Mesendoderm (in vitro differentiated cells): ENCODE measurements at regions not wholly inside any gene's neighbourhood (a gene's known extent, or its start where the extent isn't known, plus 50 kb on each side); places are given as distances from the start of the nearest gene placed in this dataset.

ENCODE experiments used
- DNase-seq: peaks from one replicate; pipeline ENCODE4 v3.0.0; 2013
- H2AK5ac ChIP-seq: 2 replicates; pipeline ENCODE4 v1.6.1; 2013; ENCODE audit warnings: low read length, inconsistent platforms
- H2BK120ac ChIP-seq: 2 replicates; pipeline ENCODE4 v1.6.1; 2013; ENCODE audit warnings: low read depth, mild to moderate bottlenecking, low read length, moderate library complexity, mixed read lengths
- H2BK15ac ChIP-seq: replicated peaks from 2 replicates; pipeline ENCODE4 v1.6.1; 2013; ENCODE audit warnings: low read depth, mild to moderate bottlenecking, moderate library complexity
- H2BK5ac ChIP-seq: 2 replicates; pipeline ENCODE4 v1.6.1; 2013; ENCODE audit warnings: low read length, inconsistent platforms
- H3K18ac ChIP-seq: 2 replicates; pipeline ENCODE4 v1.6.1; 2013; ENCODE audit warnings: mild to moderate bottlenecking, low read length, mixed read lengths
- H3K23ac ChIP-seq: one replicate; pipeline ENCODE4 v1.6.1; 2013; ENCODE audit warnings: low read length
- H3K27ac ChIP-seq: 2 replicates; pipeline ENCODE4 v1.5.1; 2013; ENCODE audit warnings: low read depth, mild to moderate bottlenecking, inconsistent platforms, low read length, moderate library complexity
- H3K27me3 ChIP-seq: 2 replicates; pipeline ENCODE4 v1.6.1; 2013; ENCODE audit warnings: low read length, control low read depth, mild to moderate bottlenecking, inconsistent platforms; ENCODE audit not compliant: insufficient read depth, poor library complexity
- H3K36me3 ChIP-seq: 2 replicates; pipeline ENCODE4 v1.6.1; 2013; ENCODE audit warnings: low read length, inconsistent platforms; ENCODE audit not compliant: control insufficient read depth, insufficient read depth
- H3K4ac ChIP-seq: one replicate; pipeline ENCODE4 v1.6.1; 2013; ENCODE audit warnings: low read depth, mild to moderate bottlenecking, low read length, moderate library complexity
- H3K4me1 ChIP-seq: 2 replicates; pipeline ENCODE4 v1.6.1; 2013; ENCODE audit warnings: low read depth, low read length, inconsistent platforms; ENCODE audit not compliant: control insufficient read depth
- H3K4me2 ChIP-seq: 2 replicates; pipeline ENCODE4 v1.6.1; 2013; ENCODE audit warnings: low read length
- H3K4me3 ChIP-seq: 2 replicates; pipeline ENCODE4 v1.5.1; 2013; ENCODE audit warnings: mild to moderate bottlenecking, low read length
- H3K56ac ChIP-seq: one replicate; pipeline ENCODE4 v1.6.1; 2013; ENCODE audit warnings: low read length
- H3K79me1 ChIP-seq: 2 replicates; pipeline ENCODE4 v1.6.1; 2013; ENCODE audit warnings: low read length, inconsistent platforms
- H3K79me2 ChIP-seq: 2 replicates; pipeline ENCODE4 v1.6.1; 2013; ENCODE audit warnings: mild to moderate bottlenecking, low read length; ENCODE audit not compliant: control insufficient read depth, insufficient read depth
- H3K9ac ChIP-seq: 2 replicates; pipeline ENCODE4 v1.6.1; 2013; ENCODE audit warnings: low read length, inconsistent platforms
- H4K5ac ChIP-seq: one replicate; pipeline ENCODE4 v1.6.1; 2013; ENCODE audit warnings: low read length
- H4K8ac ChIP-seq: one replicate; pipeline ENCODE4 v1.6.1; 2013; ENCODE audit warnings: low read depth, mild to moderate bottlenecking, control low read depth, low read length, moderate library complexity
- whole genome bisulfite sequencing: extraction: QIAGEN DNeasy Blood & Tissue Kit; methylation state at CpG from one replicate; pipeline ENCODE4 v1.1.7; 2013; ENCODE audit warnings: low lambda C conversion rate, missing lambda C conversion rate; ENCODE audit not compliant: insufficient coverage; ENCODE audit errors: extremely low coverage; 5-methylcytosine and 5-hydroxymethylcytosine counted together

- Histone ChIP-seq H3K36me3 (no peaks in the 10 kb centered on the region), H3K4ac (no peak overlapping the region), H3K27ac (no peak overlapping the region), H3K4me1 (no peaks in the 10 kb centered on the region), H2AK5ac (no peak overlapping the region), H2BK15ac (no peak overlapping the region), H3K27me3 (no peaks in the 10 kb centered on the region), H4K8ac (no peak overlapping the region), H3K79me1 (no peaks in the 10 kb centered on the region), H3K79me2 (no peaks in the 10 kb centered on the region), H3K4me3 (no peak overlapping the region), H3K23ac (no peak overlapping the region), H3K18ac (no peak overlapping the region), H3K4me2 (no peak overlapping the region), H2BK5ac (no peak overlapping the region), H2BK120ac (no peak overlapping the region), H4K5ac (no peak overlapping the region), H3K56ac (no peak overlapping the region), H3K9ac (no peak overlapping the region)
- no CpG with 5 or more reads among the region's 8 CpGs for WGBS
- peak; percentile 28 for DNase-seq
Observed at GRCh38 chr1:8145545-8146202, 119.6 kb upstream of the ERRFI1 start.

- H3K4me3 ChIP-seq: no peak overlapping the region
- H3K9ac ChIP-seq: no peak overlapping the region
- no peak overlapping the region for H3K18ac ChIP-seq
- no peaks in the 10 kb centered on the region for H3K79me1 ChIP-seq
- no peaks in the 10 kb centered on the region for H3K36me3 ChIP-seq
- no peak overlapping the region for H4K8ac ChIP-seq
- H3K4me2 ChIP-seq: no peak overlapping the region
- H2BK120ac ChIP-seq: no peak overlapping the region
- H3K23ac ChIP-seq: no peak overlapping the region
- no peak for DNase-seq
- H3K27ac ChIP-seq: no peak overlapping the region
- H3K27me3 ChIP-seq: no peaks in the 10 kb centered on the region
- no CpG with 5 or more reads among the region's 13 CpGs for WGBS
- H3K4me1 ChIP-seq: no peaks in the 10 kb centered on the region
- no peak overlapping the region for H2BK15ac ChIP-seq
- no peak overlapping the region for H2BK5ac ChIP-seq
- H4K5ac ChIP-seq: no peak overlapping the region
- H3K79me2 ChIP-seq: no peaks in the 10 kb centered on the region
- H3K4ac ChIP-seq: no peak overlapping the region
- H2AK5ac ChIP-seq: no peak overlapping the region
- H3K56ac ChIP-seq: no peak overlapping the region
Observed at GRCh38 chr1:8144323-8144722, 118.2 kb upstream of the ERRFI1 start.

DNA sequence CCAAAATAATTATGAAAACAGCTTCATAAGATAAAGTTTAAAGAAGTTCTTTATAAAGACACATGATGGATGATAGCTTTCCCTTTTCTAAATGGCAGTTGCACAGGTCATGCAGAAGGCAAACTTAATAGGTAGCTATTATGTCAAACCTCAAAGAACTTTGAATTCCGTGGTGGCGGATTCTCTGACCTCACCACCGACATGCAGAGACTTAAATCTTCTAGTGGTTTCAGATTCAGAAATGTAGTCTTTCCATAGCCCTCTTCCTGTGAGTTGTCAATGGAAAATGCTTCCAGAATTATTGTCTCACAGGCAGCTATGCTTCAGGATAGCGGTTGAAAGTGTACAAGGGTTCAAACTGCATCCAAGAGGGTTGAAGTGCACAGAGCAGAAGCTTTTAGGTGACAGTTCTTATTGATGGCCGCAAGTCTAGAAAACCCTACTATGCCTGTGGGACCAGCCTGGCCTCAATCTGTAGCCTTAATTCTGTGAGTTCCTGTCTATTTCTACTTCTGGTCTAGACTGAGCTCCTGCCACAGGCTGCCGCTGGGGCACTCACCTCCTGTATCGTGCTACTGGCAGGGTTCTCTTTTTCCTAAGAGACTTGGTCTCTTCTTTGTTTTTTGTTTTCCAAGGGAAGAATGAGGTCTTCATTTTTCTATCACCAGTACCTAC lies 117.0 kb upstream of the ERRFI1 start:
- no peak for DNase-seq
- Histone ChIP-seq H3K27ac (no peak overlapping the region), H4K8ac (no peak overlapping the region)

DNA sequence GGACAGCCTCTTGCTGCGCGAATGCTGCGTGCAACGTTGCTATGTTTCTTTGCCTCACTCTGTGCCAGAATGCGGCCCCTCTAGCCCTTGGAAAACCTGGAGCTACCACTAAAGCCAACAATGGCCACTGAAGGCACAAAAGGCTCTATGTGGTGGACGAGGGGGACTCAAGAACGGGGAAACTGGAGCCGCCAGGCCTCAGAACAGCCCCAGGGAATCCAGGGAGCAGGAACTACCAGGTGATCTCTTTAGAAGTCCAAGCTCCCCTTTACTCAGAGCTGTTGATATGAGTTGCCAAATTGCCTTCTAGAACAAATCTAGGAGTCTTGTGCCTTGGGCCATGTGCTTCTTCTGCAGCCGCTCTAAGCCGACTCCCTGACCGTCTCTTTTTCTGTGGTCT lies 113.8 kb upstream of the ERRFI1 start:
- DNase-seq: no peak
- no peaks in the 10 kb centered on the region for H3K79me2 ChIP-seq
- H3K18ac ChIP-seq: no peak overlapping the region
- H3K79me1 ChIP-seq: no peaks in the 10 kb centered on the region
- no peak overlapping the region for H4K5ac ChIP-seq
- no peak overlapping the region for H2BK120ac ChIP-seq
- no peak overlapping the region for H3K27ac ChIP-seq
- no peak overlapping the region for H3K4me3 ChIP-seq
- H2AK5ac ChIP-seq: no peak overlapping the region
- no CpG with 5 or more reads among the region's 11 CpGs for WGBS
- H3K4me1 ChIP-seq: no peaks in the 10 kb centered on the region
- H3K23ac ChIP-seq: no peak overlapping the region
- no peak overlapping the region for H2BK15ac ChIP-seq
- H3K4me2 ChIP-seq: no peak overlapping the region
- H4K8ac ChIP-seq: no peak overlapping the region
- H3K56ac ChIP-seq: no peak overlapping the region
- H2BK5ac ChIP-seq: no peak overlapping the region
- H3K27me3 ChIP-seq: no peaks in the 10 kb centered on the region
- no peak overlapping the region for H3K9ac ChIP-seq
- no peak overlapping the region for H3K4ac ChIP-seq
- H3K36me3 ChIP-seq: no peaks in the 10 kb centered on the region

More for the DNA sequence above, 117.0 kb upstream of the ERRFI1 start:
- Histone ChIP-seq H3K4me3 (no peak overlapping the region), H3K27me3 (no peaks in the 10 kb centered on the region), H3K4ac (no peak overlapping the region), H3K79me2 (no peaks in the 10 kb centered on the region), H3K4me1 (no peaks in the 10 kb centered on the region), H3K9ac (no peak overlapping the region), H3K56ac (no peak overlapping the region), H2AK5ac (no peak overlapping the region), H3K79me1 (no peaks in the 10 kb centered on the region), H3K23ac (no peak overlapping the region), H4K5ac (no peak overlapping the region), H2BK5ac (no peak overlapping the region), H3K18ac (no peak overlapping the region), H2BK15ac (no peak overlapping the region), H3K4me2 (no peak overlapping the region), H2BK120ac (no peak overlapping the region), H3K36me3 (no peaks in the 10 kb centered on the region)
- no CpG with 5 or more reads among the region's 7 CpGs for whole genome bisulfite sequencing

DNA sequence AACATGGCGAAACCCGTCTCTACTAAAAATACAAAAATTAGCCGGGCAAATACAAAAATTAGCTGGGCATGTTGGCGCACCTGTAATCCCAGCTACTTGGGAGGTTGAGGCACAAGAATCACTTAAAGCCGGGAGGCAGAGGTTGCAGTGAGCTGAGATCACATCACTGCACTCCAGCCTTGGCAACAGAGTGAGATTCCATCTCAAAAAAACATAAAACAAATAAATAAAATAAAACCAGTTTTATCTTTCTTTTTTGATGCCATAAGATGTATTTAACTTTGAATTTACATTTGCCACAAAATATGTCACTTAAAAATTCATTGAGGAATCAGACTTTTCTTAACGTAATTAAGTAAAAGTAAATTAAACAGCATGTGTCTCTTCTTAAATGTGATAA lies 113.3 kb upstream of the ERRFI1 start:
- no peaks in the 10 kb centered on the region for H3K27me3 ChIP-seq
- no peaks in the 10 kb centered on the region for H3K4me1 ChIP-seq
- no peak overlapping the region for H3K4ac ChIP-seq
- H3K4me3 ChIP-seq: no peak overlapping the region
- no peak overlapping the region for H3K23ac ChIP-seq
- H3K9ac ChIP-seq: no peak overlapping the region
- no peaks in the 10 kb centered on the region for H3K79me2 ChIP-seq
- H2AK5ac ChIP-seq: no peak overlapping the region
- no peaks in the 10 kb centered on the region for H3K79me1 ChIP-seq
- no peak overlapping the region for H3K56ac ChIP-seq
- H3K27ac ChIP-seq: no peak overlapping the region
- H3K36me3 ChIP-seq: no peaks in the 10 kb centered on the region
- no peak for DNase-seq
- H2BK120ac ChIP-seq: no peak overlapping the region
- no peak overlapping the region for H3K4me2 ChIP-seq
- H4K5ac ChIP-seq: no peak overlapping the region
- H3K18ac ChIP-seq: no peak overlapping the region
- H2BK5ac ChIP-seq: no peak overlapping the region
- H2BK15ac ChIP-seq: no peak overlapping the region
- H4K8ac ChIP-seq: no peak overlapping the region
- WGBS: 100% methylated on average over 1 of the region's 6 CpGs

- H3K79me1 ChIP-seq: no peaks in the 10 kb centered on the region
- no peaks in the 10 kb centered on the region for H3K4me1 ChIP-seq
- no peak overlapping the region for H2BK120ac ChIP-seq
- no peak overlapping the region for H4K5ac ChIP-seq
- no peak overlapping the region for H3K18ac ChIP-seq
- DNase-seq: no peak
- WGBS: no CpG with 5 or more reads among the region's 6 CpGs
- H2BK5ac ChIP-seq: no peak overlapping the region
- no peak overlapping the region for H3K4ac ChIP-seq
- H3K79me2 ChIP-seq: no peaks in the 10 kb centered on the region
- no peak overlapping the region for H3K27ac ChIP-seq
- no peaks in the 10 kb centered on the region for H3K27me3 ChIP-seq
- no peak overlapping the region for H3K23ac ChIP-seq
- H3K9ac ChIP-seq: no peak overlapping the region
- H3K4me2 ChIP-seq: no peak overlapping the region
- H3K56ac ChIP-seq: no peak overlapping the region
- H2BK15ac ChIP-seq: no peak overlapping the region
- H3K4me3 ChIP-seq: no peak overlapping the region
- H2AK5ac ChIP-seq: no peak overlapping the region
- H4K8ac ChIP-seq: no peak overlapping the region
- no peaks in the 10 kb centered on the region for H3K36me3 ChIP-seq
Observed at GRCh38 chr1:8138673-8139072, 112.6 kb upstream of the ERRFI1 start.
